ENCODE measurements at regions not wholly inside any gene's neighbourhood (a gene's known extent, or its start where the extent isn't known, plus 50 kb on each side); places are given as distances from the start of the nearest gene placed in this dataset.

DNA sequence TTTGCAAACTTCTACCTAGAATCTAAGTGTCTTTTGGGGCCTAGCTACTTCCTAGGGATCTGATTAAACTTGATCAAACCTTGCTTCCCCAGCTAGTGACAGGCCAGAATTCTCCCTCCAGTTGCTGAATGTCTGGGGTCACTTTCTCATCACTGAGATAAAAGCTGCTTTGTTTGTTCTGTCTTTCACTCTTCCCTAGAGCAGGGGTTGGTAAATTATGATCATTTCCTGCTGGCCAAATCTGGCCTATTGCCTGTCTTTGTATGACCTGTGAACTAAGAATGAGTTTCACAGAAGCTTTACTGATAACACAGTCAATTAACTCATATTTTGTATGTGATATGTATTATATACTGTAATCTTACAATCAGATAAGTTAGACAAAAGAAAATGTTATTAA lies 157.8 kb upstream of the AADAT start:
- TF ChIP-seq, protein P1, sequence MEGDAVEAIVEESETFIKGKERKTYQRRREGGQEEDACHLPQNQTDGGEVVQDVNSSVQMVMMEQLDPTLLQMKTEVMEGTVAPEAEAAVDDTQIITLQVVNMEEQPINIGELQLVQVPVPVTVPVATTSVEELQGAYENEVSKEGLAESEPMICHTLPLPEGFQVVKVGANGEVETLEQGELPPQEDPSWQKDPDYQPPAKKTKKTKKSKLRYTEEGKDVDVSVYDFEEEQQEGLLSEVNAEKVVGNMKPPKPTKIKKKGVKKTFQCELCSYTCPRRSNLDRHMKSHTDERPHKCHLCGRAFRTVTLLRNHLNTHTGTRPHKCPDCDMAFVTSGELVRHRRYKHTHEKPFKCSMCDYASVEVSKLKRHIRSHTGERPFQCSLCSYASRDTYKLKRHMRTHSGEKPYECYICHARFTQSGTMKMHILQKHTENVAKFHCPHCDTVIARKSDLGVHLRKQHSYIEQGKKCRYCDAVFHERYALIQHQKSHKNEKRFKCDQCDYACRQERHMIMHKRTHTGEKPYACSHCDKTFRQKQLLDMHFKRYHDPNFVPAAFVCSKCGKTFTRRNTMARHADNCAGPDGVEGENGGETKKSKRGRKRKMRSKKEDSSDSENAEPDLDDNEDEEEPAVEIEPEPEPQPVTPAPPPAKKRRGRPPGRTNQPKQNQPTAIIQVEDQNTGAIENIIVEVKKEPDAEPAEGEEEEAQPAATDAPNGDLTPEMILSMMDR (IDR thresholded peaks at IDR 0.05): no peak
- TF ChIP-seq POLR2AphosphoS5 (IDR thresholded peaks at IDR 0.05) (no peak), POLR2A (IDR thresholded peaks at IDR 0.05) (no peak)

Data from breast epithelium (tissue), 3 donors.